Ovary (tissue), 7 donors: ENCODE measurements at regions not wholly inside any gene's neighbourhood (a gene's known extent, or its start where the extent isn't known, plus 50 kb on each side); places are given as distances from the start of the nearest gene placed in this dataset.
A peak's percentile ranks its signal among the peaks of the same experiment; 100 is the strongest.

ENCODE experiments used
- DNase-seq, 5 donors: peaks; one replicate each; pipeline ENCODE4 v3.0.0-alpha.2; 2019 to 2020
- H3K27ac ChIP-seq, 2 donors: fragments of 200-600 bp; one replicate each; pipeline versions ENCODE4 v1.5.1 to v1.8.0; 2019 to 2022
- H3K27me3 ChIP-seq: fragments of 200-600 bp; one replicate; pipeline ENCODE4 v1.8.0; 2022
- H3K36me3 ChIP-seq: fragments of 200-600 bp; sonication (generic); one replicate; pipeline ENCODE4 v1.5.1; 2019
- H3K4me1 ChIP-seq: one replicate; pipeline ENCODE4 v1.8.1; 2013; ENCODE audit warnings: mild to moderate bottlenecking, moderate library complexity; ENCODE audit not compliant: insufficient read depth
- H3K4me3 ChIP-seq: fragments of 200-600 bp; sonication (generic); one replicate; pipeline ENCODE4 v1.5.1; 2017
- H3K9me3 ChIP-seq, 2 donors: fragments of 200-600 bp in 1 of 2; sonication (generic) in 1 of 2; one replicate each; pipeline versions ENCODE4 v1.5.1 to v1.8.1; 2013 to 2019; ENCODE audit warnings: mild to moderate bottlenecking in 1 of 2, moderate library complexity in 1 of 2
- EP300 ChIP-seq: sonication (generic); formaldehyde crosslinking; IDR thresholded peaks from one replicate; pipeline ENCODE4 v1.6.1; 2017; ENCODE audit warnings: antibody characterized with exemption
- POLR2A ChIP-seq: fragments of 450-650 bp; IDR thresholded peaks from one replicate; pipeline ENCODE4 v1.6.1; 2017; ENCODE audit warnings: antibody characterized with exemption, mild to moderate bottlenecking, moderate library complexity
- WGBS, 3 donors: extraction: QIAGEN DNeasy Blood & Tissue Kit in 1 of 3; methylation state at CpG; one replicate each; pipeline versions ENCODE4 v1.1.5 to v1.1.7; 2013 to 2017; 5-methylcytosine and 5-hydroxymethylcytosine counted together
- intact Hi-C, 4 donors: fragments of 100-400 bp; cut with DNase I; formaldehyde crosslinking; loops; one replicate each; pipeline versions ENCODE4 v1.11.0 to v1.15.1; 2022 to 2023
- TF ChIP-seq, protein P1 (sequence below), 3 donors: fragments of 450-650 bp in 2 of 3; fragments of 200-600 bp in 1 of 3; IDR thresholded peaks; one replicate each; pipeline versions ENCODE4 v1.5.1 to v1.8.0; 2016 to 2022; ENCODE audit warnings: antibody characterized with exemption in 3 of 3, mild to moderate bottlenecking in 1 of 3
- donor health status: DM: no; HTN: no; CAD: no; lungs with moderate emphysema.
- donor health status: DM: no; HTN: no; CAD: no.
- donor health status: Bipolar disorder and iron deficiency.
- donor health status: DM: no; HTN: no; CAD: no.
- donor health status: DM: yes; HTN: yes; CAD: no.

GRCh38 chr20:63123331-63123741 is 92.6 kb downstream of the YTHDF1 start:
- H3K4me3 ChIP-seq: no peak overlapping the region
- H3K27ac ChIP-seq: no peak overlapping the region
- 83 to 91% (median 88%) methylated on average over 21 of the region's 21 CpGs for WGBS, 3 donors
- DNase-seq: peak in 1 of 5 donors; percentile 11
- TF ChIP-seq EP300: no peak
- TF ChIP-seq, protein P1, sequence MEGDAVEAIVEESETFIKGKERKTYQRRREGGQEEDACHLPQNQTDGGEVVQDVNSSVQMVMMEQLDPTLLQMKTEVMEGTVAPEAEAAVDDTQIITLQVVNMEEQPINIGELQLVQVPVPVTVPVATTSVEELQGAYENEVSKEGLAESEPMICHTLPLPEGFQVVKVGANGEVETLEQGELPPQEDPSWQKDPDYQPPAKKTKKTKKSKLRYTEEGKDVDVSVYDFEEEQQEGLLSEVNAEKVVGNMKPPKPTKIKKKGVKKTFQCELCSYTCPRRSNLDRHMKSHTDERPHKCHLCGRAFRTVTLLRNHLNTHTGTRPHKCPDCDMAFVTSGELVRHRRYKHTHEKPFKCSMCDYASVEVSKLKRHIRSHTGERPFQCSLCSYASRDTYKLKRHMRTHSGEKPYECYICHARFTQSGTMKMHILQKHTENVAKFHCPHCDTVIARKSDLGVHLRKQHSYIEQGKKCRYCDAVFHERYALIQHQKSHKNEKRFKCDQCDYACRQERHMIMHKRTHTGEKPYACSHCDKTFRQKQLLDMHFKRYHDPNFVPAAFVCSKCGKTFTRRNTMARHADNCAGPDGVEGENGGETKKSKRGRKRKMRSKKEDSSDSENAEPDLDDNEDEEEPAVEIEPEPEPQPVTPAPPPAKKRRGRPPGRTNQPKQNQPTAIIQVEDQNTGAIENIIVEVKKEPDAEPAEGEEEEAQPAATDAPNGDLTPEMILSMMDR (IDR thresholded peaks at IDR 0.05): no peak
- TF ChIP-seq POLR2A: no peak
- intact Hi-C loops: no loop called here
- no peaks in the 10 kb centered on the region for H3K27me3 ChIP-seq
- no peaks in the 10 kb centered on the region for H3K4me1 ChIP-seq
- no peaks in the 10 kb centered on the region for H3K9me3 ChIP-seq
- no peaks in the 10 kb centered on the region for H3K36me3 ChIP-seq

GRCh38 chr20:63122626-63123025 is 93.3 kb downstream of the YTHDF1 start:
- Histone ChIP-seq H3K27me3 (no peaks in the 10 kb centered on the region), H3K9me3 (no peaks in the 10 kb centered on the region), H3K36me3 (no peaks in the 10 kb centered on the region), H3K4me1 (no peaks in the 10 kb centered on the region), H3K27ac (no peak overlapping the region), H3K4me3 (no peak overlapping the region)
- intact Hi-C loops: no loop called here
- TF ChIP-seq, protein P1 (IDR thresholded peaks at IDR 0.05): no peak
- TF ChIP-seq EP300 (no peak), POLR2A (no peak)
- WGBS, 3 donors: 64 to 75% (median 75%) methylated on average over 7 of the region's 7 CpGs
- no peak for DNase-seq

DNA sequence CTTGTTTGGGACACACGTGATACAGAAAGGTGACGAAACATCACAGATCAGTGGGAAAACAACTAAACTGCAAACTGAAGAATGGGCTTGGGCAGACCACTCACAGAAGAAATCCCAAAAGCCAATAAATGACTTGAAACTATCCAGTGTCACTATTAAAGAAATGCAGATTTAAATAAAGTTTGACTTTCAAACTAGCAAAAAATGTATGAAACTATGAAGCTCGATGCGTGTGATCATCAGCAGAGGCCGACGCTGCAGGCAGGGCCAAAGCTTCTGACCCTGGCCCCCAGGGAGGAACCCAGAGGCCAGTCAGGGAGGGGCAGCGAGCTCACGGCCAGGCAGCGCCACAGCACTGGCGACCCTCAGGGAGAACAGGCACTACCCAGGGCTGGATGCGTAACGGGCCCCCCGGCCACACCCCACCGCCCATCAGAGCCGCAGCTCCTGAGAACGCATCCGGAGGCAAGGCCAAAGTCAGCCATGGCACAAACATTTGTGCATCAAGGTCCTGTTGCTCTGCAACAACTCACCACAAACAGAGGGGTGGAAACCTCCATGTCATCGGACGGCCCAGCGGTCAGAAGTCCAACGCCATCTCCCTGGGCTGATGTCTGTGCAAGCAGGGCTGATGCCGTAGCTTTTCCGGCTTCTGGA is 94.1 kb downstream of the YTHDF1 start:
- TF ChIP-seq POLR2A: no peak
- TF ChIP-seq, protein P1 (IDR thresholded peaks at IDR 0.05): no peak
- no peak for TF ChIP-seq EP300
- Histone ChIP-seq H3K27ac (no peak overlapping the region), H3K27me3 (no peaks in the 10 kb centered on the region), H3K4me1 (no peaks in the 10 kb centered on the region), H3K4me3 (no peak overlapping the region), H3K36me3 (no peaks in the 10 kb centered on the region), H3K9me3 (no peaks in the 10 kb centered on the region)
- 76 to 77% (median 76%) methylated on average over 23 of the region's 23 CpGs for WGBS, 3 donors
- intact Hi-C loops: no loop called here
- no peak for DNase-seq

DNA sequence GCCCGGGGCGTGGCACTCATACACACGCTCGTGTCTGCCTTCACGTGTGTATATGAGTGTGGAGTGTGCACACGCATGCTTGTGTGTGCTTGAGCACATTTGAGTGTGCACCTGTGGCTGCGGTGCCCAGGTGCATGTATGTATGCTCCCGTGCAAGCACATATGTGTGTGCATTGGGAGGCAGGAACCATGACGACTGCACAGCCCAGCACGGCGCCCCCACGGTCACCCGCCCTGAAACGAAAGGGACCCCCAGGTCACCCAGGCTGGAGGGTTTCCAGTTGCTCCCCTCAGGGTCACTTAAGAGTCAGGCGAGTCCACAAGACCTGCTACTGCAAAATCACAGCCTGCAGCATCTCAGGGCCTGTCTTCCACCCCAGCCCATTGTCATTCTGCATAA is 94.7 kb downstream of the YTHDF1 start:
- Histone ChIP-seq H3K9me3 (no peaks in the 10 kb centered on the region), H3K4me1 (no peaks in the 10 kb centered on the region), H3K36me3 (no peaks in the 10 kb centered on the region), H3K27ac (no peak overlapping the region), H3K4me3 (no peak overlapping the region), H3K27me3 (no peaks in the 10 kb centered on the region)
- 80 to 85% (median 83%) methylated on average over 15 of the region's 15 CpGs for WGBS, 3 donors
- TF ChIP-seq, protein P1 (IDR thresholded peaks at IDR 0.05): no peak
- no peak for TF ChIP-seq EP300
- no peak for TF ChIP-seq POLR2A
- intact Hi-C loops: no loop called here
- no peak for DNase-seq

GRCh38 chr20:63120808-63121090 is 95.2 kb downstream of the YTHDF1 start:
- TF ChIP-seq EP300 (no peak), POLR2A (no peak)
- TF ChIP-seq, protein P1 (IDR thresholded peaks at IDR 0.05): no peak
- no peak for DNase-seq
- intact Hi-C loops: no loop called here
- H3K27ac ChIP-seq: no peak overlapping the region
- H3K9me3 ChIP-seq: no peaks in the 10 kb centered on the region
- H3K4me1 ChIP-seq: no peaks in the 10 kb centered on the region
- 47 to 58% (median 50%) methylated on average over 5 of the region's 5 CpGs for WGBS, 3 donors
- H3K27me3 ChIP-seq: no peaks in the 10 kb centered on the region
- H3K4me3 ChIP-seq: no peak overlapping the region
- H3K36me3 ChIP-seq: no peaks in the 10 kb centered on the region
